Skeletal muscle satellite cell (primary cell): ENCODE measurements at regions not wholly inside any gene's neighbourhood (a gene's known extent, or its start where the extent isn't known, plus 50 kb on each side); places are given as distances from the start of the nearest gene placed in this dataset.

Source experiments
- H3K27me3 ChIP-seq: 2 replicates; pipeline ENCODE4 v1.7.0; 2013; ENCODE audit warnings: low read length; ENCODE audit not compliant: control insufficient read depth, insufficient read depth
- H3K36me3 ChIP-seq: 2 replicates; pipeline ENCODE4 v1.7.0; 2013; ENCODE audit warnings: mild to moderate bottlenecking, control low read depth, low read length; ENCODE audit not compliant: insufficient read depth
- H3K4me1 ChIP-seq: 2 replicates; pipeline ENCODE4 v1.7.0; 2013; ENCODE audit warnings: low read length; ENCODE audit not compliant: control insufficient read depth, insufficient read depth
- H3K4me2 ChIP-seq: 2 replicates; pipeline ENCODE4 v1.7.0; 2013; ENCODE audit warnings: mild to moderate bottlenecking, low read length
- H3K4me3 ChIP-seq: 2 replicates; pipeline ENCODE4 v1.7.0; 2013; ENCODE audit warnings: low read length
- H3K9ac ChIP-seq: 2 replicates; pipeline ENCODE4 v1.7.0; 2013; ENCODE audit warnings: mild to moderate bottlenecking, low read depth, low read length, moderate library complexity
- H3K9me3 ChIP-seq: replicated peaks from 2 replicates; pipeline ENCODE4 v1.7.0; 2013; ENCODE audit warnings: mild to moderate bottlenecking, control low read depth, low read length

DNA sequence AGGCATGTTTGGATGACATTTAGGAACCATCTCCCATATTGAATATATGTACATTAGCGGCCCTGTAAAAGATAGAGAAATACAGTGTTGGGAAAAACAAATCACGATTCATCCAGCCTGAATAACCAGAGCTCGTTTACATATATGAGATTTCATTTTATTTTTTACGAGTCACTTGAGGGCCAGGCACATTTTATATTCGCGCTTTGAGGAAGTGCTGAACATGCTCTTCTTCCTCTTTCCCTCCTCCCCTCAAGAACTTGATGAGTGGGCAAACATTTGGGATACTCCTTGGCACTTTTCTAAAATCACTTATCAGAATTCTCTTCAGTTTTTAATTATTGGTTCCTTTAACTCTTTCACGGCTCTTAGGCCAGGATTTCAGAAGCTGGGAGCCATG lies 268.0 kb upstream of the TANK start:
- Histone ChIP-seq H3K4me1 (no peaks in the 10 kb centered on the region), H3K27me3 (no peaks in the 10 kb centered on the region), H3K9ac (no peak overlapping the region), H3K4me3 (no peak overlapping the region), H3K4me2 (no peak overlapping the region), H3K36me3 (no peaks in the 10 kb centered on the region), H3K9me3 (no peaks in the 10 kb centered on the region)

DNA sequence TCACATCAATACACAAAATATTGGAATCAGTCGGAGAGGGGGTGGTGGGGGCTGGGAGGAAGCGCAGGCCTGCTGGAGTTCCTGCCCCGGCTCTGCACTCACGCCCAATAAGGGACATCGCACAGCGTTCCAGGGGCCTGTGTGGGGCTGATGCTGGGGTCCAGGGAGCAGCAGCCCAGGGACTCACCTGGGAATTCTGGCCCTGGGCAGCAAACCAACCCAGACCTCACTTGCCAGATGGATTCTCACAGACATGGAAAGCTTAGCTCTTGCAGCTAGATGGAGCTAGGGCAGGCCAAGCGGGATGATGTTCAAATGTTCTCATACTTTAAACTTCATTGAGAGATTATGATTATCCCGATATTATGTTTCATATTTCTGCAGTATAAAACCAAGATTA lies 266.6 kb upstream of the TANK start:
- no peak overlapping the region for H3K4me2 ChIP-seq
- no peaks in the 10 kb centered on the region for H3K27me3 ChIP-seq
- H3K4me3 ChIP-seq, result no peak overlapping the region
- H3K9me3 ChIP-seq, result no peaks in the 10 kb centered on the region
- no peaks in the 10 kb centered on the region for H3K36me3 ChIP-seq
- H3K9ac ChIP-seq, result no peak overlapping the region
- H3K4me1 ChIP-seq, result no peaks in the 10 kb centered on the region

DNA sequence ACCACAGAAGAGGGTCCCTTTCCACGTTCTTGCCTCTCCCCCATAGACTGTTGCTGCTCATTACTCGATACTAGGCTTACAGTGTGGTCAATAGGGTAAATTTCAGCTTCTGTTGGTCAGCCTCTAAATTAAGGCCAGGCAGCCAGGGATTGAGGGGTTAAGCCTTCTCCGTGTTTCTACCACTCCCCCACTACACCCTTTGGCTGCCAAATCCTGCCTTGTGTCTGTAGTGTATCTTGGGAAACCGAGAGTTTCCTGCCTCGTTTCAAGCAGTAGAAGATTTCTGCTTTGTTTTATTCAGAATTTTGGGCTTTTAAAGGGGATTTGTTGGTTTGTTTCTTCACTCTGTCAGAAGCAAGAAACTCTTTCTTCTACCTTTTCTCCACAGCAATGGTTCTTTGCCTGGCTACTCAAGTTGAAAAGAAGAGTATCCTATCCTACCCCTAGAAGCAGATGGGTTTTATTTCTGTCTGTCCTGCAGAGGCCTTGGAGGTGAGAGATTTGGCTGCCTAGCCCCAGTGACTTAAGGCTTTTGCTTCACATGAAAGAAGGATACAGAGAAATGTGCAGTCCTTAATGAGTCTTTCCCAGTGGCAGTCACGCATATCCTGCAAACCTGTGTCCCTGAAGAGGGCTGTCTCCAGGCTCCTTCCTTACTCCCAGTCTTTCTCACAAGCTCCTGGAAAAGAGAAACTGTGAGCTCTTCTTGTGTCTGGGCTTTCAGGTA lies 261.5 kb upstream of the TANK start:
- Histone ChIP-seq H3K36me3 (no peaks in the 10 kb centered on the region), H3K27me3 (no peaks in the 10 kb centered on the region), H3K4me1 (no peaks in the 10 kb centered on the region), H3K4me3 (no peak overlapping the region), H3K9ac (no peak overlapping the region), H3K4me2 (no peak overlapping the region), H3K9me3 (no peaks in the 10 kb centered on the region)

DNA sequence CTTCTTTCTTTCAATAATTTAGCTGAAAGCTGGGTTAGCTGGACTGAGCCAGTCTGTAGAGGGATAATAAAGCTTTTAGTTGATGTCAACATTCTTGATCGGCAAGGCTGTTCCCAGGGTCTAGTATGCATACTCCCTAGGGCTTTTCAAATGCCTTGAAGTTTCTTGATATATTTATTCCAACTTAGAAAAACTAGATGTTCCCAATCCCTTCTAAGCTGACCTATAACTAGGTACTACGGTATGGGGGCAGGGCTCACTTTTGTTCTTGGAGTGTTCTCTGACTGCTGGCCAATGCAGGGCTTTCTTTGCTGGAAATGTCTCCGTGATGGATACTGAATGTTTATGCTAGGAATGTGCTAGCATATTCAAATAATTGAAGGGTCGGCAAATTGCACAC lies 258.6 kb upstream of the TANK start:
- H3K9me3 ChIP-seq, result no peaks in the 10 kb centered on the region
- no peak overlapping the region for H3K4me2 ChIP-seq
- H3K4me3 ChIP-seq, result no peak overlapping the region
- no peaks in the 10 kb centered on the region for H3K27me3 ChIP-seq
- H3K36me3 ChIP-seq, result no peaks in the 10 kb centered on the region
- no peaks in the 10 kb centered on the region for H3K4me1 ChIP-seq
- no peak overlapping the region for H3K9ac ChIP-seq

DNA sequence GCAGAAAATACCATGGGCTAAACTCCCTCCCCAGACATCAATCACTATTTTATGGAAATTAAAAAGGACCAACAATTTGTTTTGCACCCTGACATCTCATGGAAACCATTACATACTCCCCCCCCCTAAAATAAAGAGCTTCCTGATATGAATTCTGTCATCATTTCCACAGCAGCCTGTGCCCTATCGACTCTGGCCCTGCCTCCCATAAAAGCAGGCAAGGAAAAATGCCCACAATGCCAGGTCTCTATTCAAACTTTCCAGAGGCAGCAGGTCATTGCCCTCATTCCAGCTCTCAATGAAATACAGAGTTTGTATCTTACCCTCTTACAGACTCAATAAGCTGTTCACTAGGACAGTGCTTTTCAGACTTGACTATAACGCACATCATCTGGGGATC lies 254.4 kb upstream of the TANK start:
- Histone ChIP-seq H3K4me2 (no peak overlapping the region), H3K9ac (no peak overlapping the region), H3K36me3 (no peaks in the 10 kb centered on the region), H3K4me3 (no peak overlapping the region), H3K9me3 (no peaks in the 10 kb centered on the region), H3K4me1 (peaks cover 12% of the 10 kb centered on the region), H3K27me3 (no peaks in the 10 kb centered on the region)

DNA sequence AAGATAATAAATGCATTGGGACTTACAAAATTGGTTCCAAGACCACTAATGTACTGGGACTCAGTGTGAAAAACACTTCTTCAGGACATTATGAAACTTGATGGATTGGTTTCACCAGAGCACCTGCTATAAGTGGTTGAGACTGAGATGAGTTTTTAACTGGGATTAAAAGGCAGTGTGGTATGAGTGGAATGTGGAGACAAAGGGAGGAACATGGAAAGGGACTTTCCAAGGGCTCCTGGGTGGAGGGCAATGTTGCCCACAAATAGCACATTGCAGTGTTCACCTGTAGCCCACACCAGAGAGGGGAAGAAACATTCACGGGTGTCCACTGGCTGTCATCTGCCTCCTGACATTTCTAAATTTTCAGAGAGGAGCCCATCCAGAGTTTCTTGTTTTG lies 253.3 kb upstream of the TANK start:
- Histone ChIP-seq H3K4me3 (no peak overlapping the region), H3K4me1 (peaks cover 21% of the 10 kb centered on the region), H3K9ac (no peak overlapping the region), H3K4me2 (no peak overlapping the region), H3K9me3 (no peaks in the 10 kb centered on the region), H3K27me3 (no peaks in the 10 kb centered on the region), H3K36me3 (no peaks in the 10 kb centered on the region)

DNA sequence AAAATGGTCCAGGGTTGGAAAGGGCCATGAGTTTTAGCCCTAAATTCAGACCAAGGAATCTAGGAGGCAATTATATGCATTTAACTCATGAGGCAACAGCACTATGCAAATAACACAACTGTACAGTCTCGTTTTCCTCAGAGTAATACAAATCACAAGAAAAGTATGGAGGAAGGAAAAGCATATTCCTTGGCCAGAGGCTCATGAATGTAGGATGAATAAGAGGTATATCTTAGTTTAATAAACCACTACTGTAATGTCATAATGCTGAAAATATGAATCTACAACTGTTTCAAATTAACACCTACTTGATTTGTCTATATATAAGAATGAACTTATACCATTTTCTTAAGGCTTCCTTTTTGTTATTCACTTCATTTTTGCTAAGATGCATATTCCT lies 252.5 kb upstream of the TANK start:
- Histone ChIP-seq H3K9me3 (no peaks in the 10 kb centered on the region), H3K9ac (no peak overlapping the region), H3K4me1 (peaks cover 21% of the 10 kb centered on the region), H3K27me3 (no peaks in the 10 kb centered on the region), H3K4me3 (no peak overlapping the region), H3K36me3 (no peaks in the 10 kb centered on the region), H3K4me2 (no peak overlapping the region)

DNA sequence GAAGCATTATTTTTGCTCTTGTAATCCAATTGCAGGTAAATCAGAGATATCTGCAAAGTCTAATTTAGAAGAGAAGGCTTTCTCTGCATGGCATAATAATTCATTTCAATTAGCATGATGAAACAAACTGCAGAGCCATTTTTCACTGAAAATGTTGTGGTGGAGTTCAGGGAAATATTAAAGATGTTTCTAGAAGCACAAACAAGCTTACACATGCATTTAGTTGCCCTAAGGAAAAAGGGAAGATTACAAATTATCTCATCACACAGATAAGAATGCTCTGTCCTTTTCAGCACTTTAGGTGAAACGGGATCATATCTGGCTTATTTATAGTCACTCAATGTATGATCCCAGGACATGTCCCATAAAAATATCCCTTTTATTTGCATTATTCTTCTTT lies 252.1 kb upstream of the TANK start:
- Histone ChIP-seq H3K4me3 (no peak overlapping the region), H3K9ac (no peak overlapping the region), H3K4me2 (no peak overlapping the region)

DNA sequence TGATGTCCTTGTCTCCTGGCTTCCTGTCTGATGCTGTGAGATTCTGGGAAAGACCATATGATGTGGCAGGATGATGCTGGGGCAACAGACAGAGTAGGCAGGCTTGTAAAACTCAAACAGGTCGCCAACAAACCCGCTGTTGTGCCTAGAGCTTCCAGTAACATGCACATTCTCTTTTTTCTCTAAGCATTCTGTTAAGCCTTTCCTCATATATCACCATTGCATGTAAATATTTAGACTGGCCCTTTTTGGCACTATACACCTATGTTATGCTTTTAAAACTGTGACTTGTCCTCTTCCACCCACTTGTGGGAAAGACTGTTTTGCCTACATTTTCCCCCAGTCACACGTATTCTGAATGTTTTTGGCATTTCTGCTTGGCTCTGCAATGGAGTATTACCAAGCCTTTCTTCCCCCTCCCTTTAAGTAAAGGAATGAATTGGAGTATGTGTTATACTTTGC lies 250.4 kb upstream of the TANK start:
- Histone ChIP-seq H3K36me3 (no peaks in the 10 kb centered on the region), H3K9ac (peak overlapping the region; percentile 48), H3K4me2 (peak overlapping the region; percentile 19), H3K9me3 (no peaks in the 10 kb centered on the region), H3K27me3 (no peaks in the 10 kb centered on the region), H3K4me1 (peaks cover 21% of the 10 kb centered on the region), H3K4me3 (no peak overlapping the region)

More for the DNA sequence above, 252.1 kb upstream of the TANK start:
- Histone ChIP-seq H3K36me3 (no peaks in the 10 kb centered on the region), H3K27me3 (no peaks in the 10 kb centered on the region), H3K4me1 (peaks cover 21% of the 10 kb centered on the region), H3K9me3 (no peaks in the 10 kb centered on the region)

DNA sequence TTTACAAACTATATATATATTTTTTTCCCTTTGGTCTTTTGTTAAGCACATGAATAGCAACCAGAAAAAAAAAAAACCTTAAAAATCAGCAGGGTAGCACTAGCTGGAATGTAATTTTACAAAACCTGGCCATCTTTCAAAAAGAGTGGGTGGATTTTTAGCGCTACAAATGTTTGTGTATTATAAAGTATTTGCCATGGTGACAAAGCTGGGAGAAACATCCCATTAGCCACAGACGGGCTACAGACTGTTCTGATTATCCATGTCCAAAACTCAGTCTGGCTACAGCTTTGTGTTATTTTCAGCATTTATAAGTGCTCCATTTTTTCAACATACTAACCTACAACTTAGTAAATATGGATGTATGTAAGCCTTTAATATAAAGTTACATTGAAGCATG lies 249.5 kb upstream of the TANK start:
- Histone ChIP-seq H3K9ac (peak overlapping the region; percentile 48), H3K4me2 (peak overlapping the region; percentile 19), H3K36me3 (no peaks in the 10 kb centered on the region), H3K4me1 (peaks cover 21% of the 10 kb centered on the region), H3K27me3 (no peaks in the 10 kb centered on the region), H3K9me3 (no peaks in the 10 kb centered on the region), H3K4me3 (no peak overlapping the region)

DNA sequence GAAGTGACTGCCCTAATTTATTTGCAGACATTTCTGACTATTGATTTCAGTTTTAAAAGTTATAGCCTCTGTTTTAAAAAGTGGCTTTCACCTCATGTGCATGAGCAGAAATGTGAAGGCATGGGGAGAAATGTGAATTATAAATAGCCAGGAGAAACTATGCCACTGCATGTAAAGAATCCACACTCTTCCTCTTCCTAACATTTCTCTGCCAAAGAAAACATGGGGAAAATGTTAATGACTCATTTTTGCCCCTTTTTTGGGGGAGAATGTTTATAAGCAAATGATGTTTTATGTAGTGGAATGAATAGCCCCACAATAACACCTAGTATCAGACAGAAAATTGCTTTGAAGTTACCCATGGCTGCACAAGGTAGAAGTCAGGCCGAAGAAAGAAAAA lies 249.0 kb upstream of the TANK start:
- no peaks in the 10 kb centered on the region for H3K36me3 ChIP-seq
- no peaks in the 10 kb centered on the region for H3K9me3 ChIP-seq
- H3K27me3 ChIP-seq, result no peaks in the 10 kb centered on the region
- peak overlapping the region; percentile 4 for H3K9ac ChIP-seq
- H3K4me3 ChIP-seq, result no peak overlapping the region
- H3K4me1 ChIP-seq, result peaks cover 21% of the 10 kb centered on the region
- H3K4me2 ChIP-seq, result no peak overlapping the region

DNA sequence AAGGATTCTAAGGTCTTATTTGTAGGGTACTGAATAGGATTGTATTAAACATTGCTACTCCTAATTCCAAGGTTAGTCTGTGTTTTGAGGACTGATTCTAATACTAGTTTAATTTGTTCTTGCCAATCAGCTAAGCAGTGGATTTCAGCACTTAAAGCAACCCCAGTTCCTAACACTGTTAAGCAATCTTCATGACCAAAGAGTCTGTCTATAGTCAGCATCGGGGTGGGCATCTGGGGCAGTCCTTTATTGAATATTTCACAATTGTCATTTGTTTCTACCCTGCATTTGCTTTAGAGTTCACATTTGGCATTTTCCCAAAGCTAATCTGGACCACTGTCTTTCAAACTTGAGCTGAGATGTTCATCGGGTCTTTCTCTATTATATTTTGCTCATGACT lies 248.0 kb upstream of the TANK start:
- Histone ChIP-seq H3K4me3 (no peak overlapping the region), H3K27me3 (no peaks in the 10 kb centered on the region), H3K9me3 (no peaks in the 10 kb centered on the region), H3K36me3 (no peaks in the 10 kb centered on the region), H3K9ac (no peak overlapping the region), H3K4me2 (no peak overlapping the region), H3K4me1 (peaks cover 21% of the 10 kb centered on the region)
